GM18517 (cell line): ENCODE measurements at regions not wholly inside any gene's neighbourhood (a gene's known extent, or its start where the extent isn't known, plus 50 kb on each side); places are given as distances from the start of the nearest gene placed in this dataset.

Experiments used
- ATAC-seq: cut with Tn5 transposase; IDR thresholded peaks from one replicate; pipeline ENCODE4 v1.9.1; 2021; ENCODE audit warnings: mild to moderate bottlenecking, moderate library complexity; ENCODE audit not compliant: unreplicated experiment

DNA sequence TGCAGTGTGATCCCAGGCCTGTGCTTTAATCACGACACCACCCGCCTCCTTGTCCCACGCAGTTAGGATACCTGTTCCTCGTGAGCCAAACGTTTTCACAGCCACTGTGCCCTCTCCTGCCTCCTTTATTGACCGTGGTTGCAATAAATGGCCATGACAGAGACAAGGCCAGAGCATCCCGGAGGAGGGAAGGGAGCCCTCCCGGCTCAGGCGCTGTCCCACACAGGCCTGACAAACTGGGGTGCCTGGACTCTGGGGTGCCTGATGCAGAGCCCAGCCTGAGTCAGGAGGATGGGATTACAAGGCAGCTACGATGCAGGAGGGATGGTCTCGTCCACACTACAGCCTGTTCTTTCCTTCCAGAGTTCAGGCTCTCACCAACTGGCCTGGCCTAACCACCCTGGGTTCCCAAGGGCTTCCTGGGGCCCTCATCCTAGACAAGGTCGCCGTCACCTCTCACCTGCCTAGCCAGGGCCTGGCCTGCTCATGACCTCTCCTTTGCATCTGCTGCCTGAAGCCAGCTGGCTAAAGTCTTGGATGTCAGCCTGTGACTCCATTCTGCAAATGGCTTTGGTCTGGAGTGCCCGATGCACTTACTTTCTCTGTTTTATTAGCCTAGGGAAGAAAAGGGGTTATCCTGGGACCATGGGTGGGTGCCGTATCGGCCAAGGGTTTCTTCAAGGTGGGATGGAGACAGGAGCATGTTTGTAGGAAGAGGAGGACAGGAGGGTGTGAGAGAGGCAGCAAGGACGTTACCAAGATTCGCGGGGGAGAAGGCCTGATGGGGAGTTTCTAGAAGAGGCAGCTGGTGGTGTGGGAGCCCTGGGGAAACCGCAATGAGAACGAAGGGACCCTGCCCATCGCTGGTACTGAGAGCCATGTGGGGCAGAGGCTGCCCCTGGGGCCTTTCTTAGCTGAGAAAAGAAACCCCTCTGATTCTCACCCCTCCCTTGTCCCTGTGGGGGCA lies 234.3 kb upstream of the TNRC6C start:
- ATAC-seq, result no peak

DNA sequence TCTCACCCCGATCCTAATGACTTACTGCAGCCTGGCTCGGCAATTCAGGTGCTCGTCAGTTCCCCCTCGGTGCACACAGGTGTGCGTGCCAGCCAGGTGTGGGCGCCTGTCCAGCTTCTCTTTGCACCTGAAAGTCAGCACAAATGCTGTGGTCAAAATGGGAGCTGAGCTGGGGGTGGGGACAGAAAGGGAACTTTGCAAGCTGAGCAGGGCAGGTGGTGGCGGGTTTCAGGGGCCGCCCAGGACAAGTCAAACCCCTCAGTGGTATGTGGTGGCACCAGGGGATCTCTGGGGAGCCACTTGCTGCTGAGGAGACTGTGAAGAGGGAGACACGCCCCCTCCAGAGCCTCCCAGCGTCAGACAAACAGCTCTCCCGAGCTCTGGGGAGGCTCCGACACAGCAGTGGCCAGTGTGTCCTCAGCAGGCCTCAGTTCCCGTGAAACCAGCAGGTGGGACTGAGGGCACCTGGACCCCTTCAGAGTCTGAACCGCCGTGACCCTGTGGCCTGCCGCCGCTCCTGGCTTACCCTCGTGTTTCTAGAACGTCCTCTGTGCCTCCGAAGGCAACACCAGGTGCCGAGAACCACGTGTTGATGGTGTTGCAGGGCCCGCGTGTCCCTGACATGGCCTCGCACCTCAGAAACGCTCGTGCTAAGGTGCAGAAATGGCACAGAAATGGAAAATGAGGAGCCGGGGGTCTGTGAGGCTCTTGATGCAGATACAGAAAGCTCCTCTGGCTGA lies 233.5 kb upstream of the TNRC6C start:
- no peak for ATAC-seq

DNA sequence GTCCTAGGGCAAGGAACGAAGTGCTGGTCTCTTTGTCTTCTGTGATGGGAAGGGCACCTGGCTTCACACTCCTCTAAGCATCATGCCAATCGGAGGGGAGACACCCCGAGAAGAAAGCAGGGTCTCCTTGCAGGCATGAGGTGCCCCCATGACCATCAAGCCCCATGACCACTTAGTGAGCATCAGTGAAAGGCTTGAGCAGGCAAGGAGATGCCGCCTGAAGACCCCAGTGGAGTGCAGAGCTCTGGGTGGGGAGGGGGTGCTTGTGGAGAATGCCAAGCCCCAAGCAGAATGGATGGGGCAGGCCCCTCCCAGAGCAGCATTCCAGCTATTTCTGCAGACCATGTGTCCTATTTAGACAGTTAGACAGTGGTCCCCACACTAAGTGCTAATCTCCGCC lies 232.7 kb upstream of the TNRC6C start:
- ATAC-seq, result no peak

DNA sequence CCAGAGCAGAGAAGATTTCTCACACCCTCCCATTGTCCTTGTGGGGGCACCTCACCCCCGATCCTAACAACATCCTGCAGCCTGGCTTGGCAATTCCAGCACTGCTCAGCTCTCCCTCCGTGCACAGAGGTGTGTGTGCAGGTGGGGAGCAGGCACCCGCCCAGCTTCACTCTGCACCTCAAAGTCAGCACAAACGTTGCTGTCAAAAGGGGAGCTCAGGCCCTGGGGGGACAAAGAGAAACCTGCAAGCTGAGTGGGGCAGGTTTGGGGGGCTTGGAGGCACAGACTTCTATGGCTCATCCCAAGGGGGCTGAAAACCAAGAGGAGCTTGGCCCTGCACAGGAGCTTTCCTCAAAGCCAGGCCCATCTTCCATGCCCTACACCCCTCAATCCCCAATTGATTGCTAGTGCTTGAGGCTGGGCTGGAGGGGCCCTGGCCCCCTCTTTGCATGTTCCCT lies 231.9 kb upstream of the TNRC6C start:
- no peak for ATAC-seq

DNA sequence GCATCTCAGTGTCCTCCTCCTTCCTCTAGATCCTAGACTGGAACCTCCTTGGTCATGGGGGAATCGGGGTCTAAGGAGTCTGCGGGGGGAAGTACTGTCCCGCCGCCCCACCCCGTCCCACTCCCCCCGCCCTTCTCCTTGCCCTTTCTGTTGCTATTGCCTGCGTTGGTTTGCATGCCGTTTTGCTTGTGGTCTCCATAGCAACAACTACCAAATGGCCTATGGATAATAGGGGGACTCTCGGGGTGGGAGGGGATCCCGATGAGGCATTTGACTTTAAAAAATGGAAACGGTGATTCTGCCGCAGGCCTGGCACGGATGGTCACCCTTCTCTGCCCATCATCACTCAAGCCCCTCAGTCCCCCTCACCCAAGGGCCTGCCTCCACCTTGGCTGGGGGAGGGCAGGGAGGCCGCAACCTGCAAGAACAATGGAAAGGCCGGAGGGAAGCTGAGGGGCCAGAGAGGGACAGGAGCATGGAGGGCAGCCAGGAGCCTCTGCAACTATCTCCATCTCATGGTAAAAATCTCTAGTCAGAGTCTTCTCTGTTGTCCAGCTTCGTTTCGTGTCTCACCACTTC lies 231.4 kb upstream of the TNRC6C start:
- no peak for ATAC-seq

DNA sequence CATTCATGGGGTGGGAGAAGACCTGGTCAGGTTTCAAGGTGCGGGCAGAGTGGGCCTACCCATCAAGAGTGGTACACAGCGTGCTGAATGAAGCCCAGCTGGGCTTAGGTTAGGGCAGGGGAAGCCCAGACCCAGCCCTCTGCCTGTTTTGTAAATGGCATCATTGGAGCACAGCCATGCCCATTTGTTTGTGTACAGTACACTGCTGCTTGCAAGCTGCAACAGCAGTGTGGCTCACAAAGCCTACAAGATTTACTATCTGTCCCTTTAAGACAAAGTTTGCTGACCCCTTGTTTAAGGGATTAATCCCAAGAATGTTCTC lies 230.1 kb upstream of the TNRC6C start:
- no peak for ATAC-seq

DNA sequence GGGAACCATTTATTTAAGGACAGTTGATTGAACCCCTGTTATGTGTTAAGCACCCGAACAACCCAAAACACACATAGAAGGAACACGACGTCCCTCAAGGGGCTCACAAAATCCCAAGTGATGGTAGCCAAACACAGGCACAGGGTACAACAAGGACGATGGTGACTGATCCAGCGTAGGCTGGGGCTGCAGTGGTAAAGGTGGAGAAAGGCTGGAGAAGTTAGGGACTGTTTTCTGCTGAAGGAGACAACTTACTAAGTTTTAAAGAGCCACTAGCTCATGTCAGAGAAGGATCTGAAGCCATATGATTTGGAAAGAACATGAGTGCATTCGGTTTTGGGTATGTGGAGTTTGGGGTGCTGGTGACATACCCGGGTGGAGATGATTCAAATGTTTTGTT lies 229.6 kb upstream of the TNRC6C start:
- no peak for ATAC-seq

DNA sequence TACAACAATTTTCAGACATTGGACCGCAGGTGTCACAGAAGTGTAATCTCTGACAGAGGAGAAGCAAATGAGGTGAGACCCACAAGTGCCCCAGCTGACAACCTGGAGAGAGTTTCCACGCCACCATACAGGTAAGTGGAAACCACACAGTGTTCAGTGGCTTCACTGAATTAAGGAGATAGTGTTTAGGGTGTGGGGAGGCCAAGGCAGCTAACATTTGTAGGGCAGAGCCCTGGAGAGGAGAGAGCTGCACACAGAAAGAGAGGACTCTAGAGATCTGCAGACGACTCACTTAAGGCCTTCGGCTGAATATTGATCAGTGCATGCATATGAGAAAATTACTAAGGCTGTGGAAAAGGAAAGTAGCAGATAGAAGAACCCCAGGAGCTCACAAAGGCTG lies 228.9 kb upstream of the TNRC6C start:
- ATAC-seq, result no peak

DNA sequence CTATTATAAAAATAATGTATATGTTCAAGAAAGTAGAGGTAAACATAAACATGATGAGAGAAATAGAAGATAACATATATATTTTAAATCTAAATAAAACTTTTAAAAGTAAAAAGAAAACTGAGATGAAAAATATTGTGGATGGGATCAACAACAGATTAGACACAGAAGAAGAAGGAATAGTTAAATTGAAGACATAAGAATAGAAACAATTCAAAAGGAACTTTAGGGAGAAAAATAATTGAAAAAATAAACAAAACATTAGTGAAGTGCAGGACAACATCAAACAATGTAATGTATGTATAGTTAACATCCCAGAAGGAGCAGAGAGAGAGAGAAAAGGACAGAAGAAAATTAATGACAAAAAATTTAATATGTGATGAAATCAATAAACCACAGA lies 228.1 kb upstream of the TNRC6C start:
- ATAC-seq, result no peak

DNA sequence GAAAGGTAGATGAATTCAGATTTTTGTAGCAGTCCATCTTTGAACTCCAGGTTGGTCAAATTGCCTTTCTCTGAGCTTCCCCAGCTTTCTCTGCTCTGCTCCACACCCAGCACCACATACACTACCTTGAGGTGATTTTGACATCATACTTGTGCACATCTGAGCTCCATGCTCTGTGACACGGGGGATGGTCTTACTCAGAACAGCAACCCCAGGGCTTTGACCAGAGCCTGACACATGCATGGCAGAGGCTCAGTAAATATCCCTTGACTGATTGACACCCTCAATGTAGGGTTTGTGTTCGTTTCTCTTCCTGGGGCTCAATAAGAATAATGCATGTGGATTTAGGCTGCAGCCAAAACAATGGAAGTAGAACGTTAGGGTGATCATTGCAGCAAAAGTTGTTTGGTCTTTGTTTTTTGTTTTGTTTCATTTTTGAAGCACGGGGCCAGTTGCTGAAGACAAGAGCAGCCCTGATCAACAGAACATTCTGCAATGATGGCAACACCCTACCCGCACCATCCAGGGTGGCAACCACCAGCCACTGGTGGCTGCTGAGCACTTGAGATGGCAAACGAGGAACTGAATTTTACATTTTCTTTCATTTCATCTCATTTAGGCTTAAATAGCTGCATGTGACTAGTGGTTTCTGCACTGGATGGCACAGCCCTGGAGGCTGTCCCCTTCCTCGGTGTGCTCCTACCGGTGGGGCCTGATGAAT lies 224.8 kb upstream of the TNRC6C start:
- ATAC-seq, result no peak

DNA sequence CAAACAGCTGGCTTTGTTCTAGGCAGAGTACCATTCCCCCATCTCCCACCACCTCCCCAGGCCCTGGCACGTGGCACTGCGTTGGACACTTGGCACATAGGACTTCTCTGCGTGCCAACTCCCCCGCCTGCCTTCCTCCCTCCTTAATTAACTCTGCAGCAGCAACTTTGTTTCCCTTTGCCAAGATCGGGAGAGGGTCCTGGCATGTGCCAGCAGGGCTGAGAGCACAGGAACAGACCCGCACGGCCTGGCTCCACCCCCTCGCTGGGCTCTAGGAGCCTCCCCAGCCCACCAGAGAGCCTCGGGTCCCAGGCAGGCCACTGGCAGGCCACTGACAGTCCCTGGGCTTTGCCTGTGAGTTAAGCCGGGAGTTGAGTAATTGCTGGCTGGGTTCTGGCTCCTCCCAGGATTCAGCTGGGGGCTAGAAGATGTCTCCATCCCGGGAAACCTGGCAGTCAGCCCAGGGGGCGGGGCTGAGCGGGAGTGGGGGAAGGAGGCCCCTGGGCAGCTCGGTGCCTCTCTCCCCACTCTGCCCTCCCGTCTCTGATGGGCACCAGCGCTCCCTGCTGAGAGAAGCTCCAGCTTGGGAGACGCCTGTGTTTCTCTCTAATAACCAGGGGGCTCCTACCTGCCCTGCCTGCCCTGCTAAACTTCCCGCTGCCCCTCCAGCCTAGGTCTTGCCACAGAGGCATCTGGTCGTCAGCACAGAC lies 224.0 kb upstream of the TNRC6C start:
- no peak for ATAC-seq

DNA sequence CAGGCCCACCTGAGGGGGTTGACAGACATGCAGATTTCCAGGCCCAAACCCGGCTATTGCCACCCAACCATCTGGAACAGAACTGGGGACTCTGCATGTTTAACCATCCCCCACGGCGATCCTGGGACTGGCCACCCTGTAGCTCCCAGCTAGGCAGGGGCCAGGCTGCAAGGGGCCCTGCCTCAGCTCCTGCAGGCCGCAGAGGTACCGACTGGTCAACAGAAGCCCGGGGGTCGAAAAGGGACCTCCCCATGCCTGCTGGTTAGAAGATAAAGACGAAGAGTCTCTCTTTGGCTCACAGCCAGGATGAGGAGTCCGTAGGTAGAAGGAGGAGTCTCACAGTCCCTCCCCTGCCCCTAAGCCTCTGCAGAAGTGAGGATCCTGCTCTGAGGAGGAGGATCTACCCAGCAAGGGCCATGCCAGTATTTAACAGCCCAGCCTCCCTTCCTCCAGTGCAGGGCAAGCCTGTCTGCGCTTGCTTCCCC lies 223.4 kb upstream of the TNRC6C start:
- no peak for ATAC-seq

DNA sequence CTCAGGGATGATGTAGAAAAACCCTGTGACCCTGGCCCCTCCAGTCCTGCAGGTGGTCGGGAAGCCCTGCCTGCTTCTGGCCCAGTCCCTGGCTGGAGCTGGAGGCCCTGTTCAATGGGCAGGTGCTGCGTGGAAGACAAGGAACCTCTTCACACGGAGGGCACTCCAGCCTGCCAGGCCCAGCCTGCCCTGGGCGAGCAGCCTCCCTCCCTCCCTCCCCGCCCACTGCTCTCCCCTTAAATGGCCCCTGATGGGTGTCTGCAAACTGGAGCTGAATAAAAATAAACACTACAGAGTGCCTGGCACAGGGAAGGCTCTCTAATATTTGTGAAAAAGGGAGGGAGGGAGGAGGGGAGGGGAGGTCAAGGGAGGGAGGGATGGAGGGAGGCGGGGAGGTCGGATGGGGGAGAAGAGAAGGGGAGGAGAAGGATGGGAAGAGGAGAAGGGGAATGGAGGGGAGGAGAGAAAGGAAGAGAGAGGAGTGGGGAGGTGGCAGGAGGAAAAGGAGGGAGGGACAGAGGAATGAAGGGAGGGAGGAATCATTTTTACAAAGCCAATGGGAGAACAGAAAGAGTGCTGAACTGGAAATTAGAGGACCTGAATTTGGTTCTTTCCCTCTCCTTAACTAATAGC lies 222.8 kb upstream of the TNRC6C start:
- no peak for ATAC-seq

DNA sequence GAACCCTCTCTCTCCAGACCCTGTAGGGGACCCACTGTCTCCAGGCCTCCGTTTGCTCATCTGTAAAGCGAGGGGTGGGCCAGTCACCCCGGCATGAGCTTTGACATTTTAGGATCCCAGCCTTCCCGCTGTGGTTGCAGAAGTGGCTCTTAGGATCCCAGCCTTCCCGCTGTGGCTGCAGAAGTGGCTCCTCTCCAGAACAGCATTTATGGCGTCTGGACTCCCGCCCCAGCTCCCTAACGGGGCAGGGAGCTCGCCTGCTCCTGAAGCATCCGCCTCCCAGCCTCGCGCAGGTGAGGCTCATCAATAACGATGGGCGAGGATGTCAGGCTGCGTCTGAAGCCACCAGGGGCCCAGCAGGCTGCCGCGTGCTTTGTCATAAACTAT lies 222.3 kb upstream of the TNRC6C start:
- ATAC-seq, result no peak

DNA sequence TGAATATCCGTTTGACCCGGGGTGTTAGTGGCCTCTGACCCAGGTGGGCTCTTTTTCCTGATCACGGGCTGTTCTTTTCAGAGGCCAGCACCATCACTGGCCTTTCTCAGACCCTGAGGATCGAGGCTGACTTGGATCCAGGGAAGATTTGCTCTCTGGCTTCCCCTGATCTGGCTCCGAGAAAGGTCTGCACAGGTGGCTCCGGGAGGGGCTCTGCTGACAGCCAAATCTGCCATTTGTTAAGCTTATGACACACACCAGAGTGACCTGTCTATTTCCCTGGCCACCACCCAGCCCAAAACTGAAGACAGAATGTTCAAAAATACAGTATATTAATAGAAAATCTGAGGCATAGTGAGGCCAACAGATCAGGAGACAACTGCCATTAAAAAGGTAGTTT lies 221.8 kb upstream of the TNRC6C start:
- no peak for ATAC-seq

DNA sequence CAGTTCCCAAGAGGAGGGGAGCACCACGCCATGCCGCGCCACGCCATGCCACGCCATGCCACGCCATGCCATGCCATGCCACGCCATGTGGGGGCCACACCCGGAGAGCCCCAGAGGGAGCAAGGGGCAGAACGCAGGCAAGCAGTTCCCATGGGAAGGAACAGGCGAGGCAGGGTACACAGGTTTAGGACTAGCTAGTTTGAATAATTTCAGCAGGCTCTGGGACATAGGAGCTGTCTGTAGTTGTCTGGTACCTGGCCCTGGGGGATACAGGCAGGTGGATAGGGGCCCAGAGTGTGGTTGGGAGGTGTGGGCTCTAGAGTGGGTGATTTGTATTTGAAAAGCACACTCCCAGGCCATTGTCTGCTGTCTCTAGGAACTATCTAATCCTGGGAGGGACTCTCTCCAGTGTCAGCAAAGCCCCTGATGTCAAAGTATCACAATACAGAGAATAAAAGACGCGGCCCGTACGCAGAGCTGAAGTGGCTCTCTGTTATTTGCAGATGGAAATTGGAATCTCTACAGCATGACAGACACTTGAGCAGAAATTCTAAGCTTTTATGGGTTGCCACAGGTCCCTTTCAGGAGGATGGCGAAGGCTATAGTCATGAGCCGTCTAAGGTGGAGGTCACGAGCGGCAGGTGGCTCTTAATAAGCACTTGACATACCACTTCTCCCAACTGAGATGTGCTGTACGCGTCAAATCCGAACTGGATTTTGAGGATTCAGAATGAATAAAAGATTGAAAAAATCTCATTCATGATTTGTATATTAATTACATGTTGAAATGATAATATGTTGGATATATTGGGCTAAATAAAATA lies 220.8 kb upstream of the TNRC6C start:
- ATAC-seq, result no peak

DNA sequence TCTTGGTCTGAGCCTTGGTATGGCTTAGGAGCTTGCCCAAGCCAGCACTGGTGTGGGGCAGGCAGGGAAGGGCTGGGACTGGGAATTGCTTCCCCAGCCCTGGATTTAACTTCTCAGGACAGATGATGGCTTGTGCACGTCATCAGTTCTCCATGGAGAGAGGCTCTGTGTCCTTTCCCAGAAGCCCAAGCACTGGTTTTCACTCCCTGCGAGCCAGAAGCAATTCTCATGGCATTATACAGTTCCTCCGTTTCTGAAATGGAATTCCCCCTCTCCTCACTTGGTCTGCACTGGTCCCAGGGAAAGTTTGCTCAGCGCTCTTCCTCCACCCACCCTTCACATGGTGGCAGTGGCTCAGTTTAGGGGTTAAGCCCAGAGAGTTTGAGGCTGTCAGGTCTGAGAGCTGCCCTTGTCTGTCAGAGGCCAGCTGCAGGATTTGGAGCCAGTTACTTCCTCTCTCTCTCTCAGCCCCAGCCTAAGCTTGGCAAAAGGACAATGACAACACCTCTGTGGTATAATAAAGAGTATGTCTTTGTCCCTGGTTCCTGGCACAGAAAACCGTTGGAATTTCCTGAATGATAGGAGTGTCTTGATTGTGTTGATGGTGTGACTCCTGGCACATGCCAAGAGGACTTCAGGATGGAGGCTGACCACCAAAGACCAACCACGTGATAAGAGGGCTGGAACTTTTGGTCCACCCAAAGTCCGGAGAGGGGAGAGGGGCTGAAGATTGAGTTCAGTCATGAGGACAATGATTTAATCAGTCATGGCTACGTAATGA lies 219.6 kb upstream of the TNRC6C start:
- ATAC-seq, result no peak

DNA sequence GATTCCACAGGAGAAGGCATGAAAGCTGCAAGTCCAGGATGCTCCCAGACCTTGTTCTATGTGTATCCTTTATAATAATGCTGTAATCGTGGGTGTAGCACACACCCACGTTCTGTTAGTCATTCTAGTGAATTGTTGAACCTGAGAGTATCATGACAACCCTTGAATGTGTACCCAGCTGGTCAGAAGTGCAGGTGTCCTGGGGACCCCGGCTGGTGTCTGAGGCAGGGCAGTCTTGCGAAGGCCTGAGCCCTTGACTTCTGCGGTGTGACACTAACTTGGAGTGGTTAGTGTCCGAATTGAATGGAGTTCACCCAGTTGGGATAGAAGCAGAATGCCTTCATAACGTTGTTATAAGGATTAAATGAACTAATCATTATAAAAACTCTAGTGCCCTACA lies 218.0 kb upstream of the TNRC6C start:
- ATAC-seq, result no peak
